SJSA1 (cell line): ENCODE measurements at regions not wholly inside any gene's neighbourhood (a gene's known extent, or its start where the extent isn't known, plus 50 kb on each side); places are given as distances from the start of the nearest gene placed in this dataset.
A peak's percentile ranks its signal among the peaks of the same experiment; 100 is the strongest.

Source experiments
- DNase-seq, 2 experiments: peaks; one replicate each; pipeline ENCODE4 v3.0.0-alpha.2; 2015 to 2020; ENCODE audit warnings: low spot score in 2 of 2, low read depth in 1 of 2
- H3K27ac ChIP-seq: fragments of 250-450 bp; sonication (Bioruptor Pico); 2 replicates; pipeline ENCODE4 v1.5.1; 2020; ENCODE audit warnings: mild to moderate bottlenecking, moderate library complexity
- H3K27me3 ChIP-seq: fragments of 250-450 bp; sonication (Bioruptor Pico); replicated peaks from 2 replicates; pipeline ENCODE4 v1.5.1; 2020; ENCODE audit warnings: mild to moderate bottlenecking, moderate library complexity
- H3K36me3 ChIP-seq: fragments of 250-450 bp; sonication (Bioruptor Pico); 2 replicates; pipeline ENCODE4 v1.5.1; 2020; ENCODE audit warnings: mild to moderate bottlenecking
- H3K4me1 ChIP-seq: fragments of 250-450 bp; sonication (Bioruptor Pico); replicated peaks from 2 replicates; pipeline ENCODE4 v1.6.1; 2021; ENCODE audit warnings: mild to moderate bottlenecking
- H3K4me3 ChIP-seq: fragments of 250-450 bp; sonication (Bioruptor Pico); 2 replicates; pipeline ENCODE4 v1.5.1; 2020; ENCODE audit warnings: mild to moderate bottlenecking
- H3K9me3 ChIP-seq: fragments of 250-450 bp; sonication (Bioruptor Pico); replicated peaks from 2 replicates; pipeline ENCODE4 v1.5.1; 2020; ENCODE audit warnings: mild to moderate bottlenecking

- no peaks in the 10 kb centered on the region for H3K9me3 ChIP-seq
- H3K4me3 ChIP-seq: no peak overlapping the region
- no peak for DNase-seq
- H3K27ac ChIP-seq: no peak overlapping the region
- H3K27me3 ChIP-seq: no peaks in the 10 kb centered on the region
- no peaks in the 10 kb centered on the region for H3K36me3 ChIP-seq
- H3K4me1 ChIP-seq: peaks cover 59% of the 10 kb centered on the region
Measured at GRCh38 chr1:94650301-94650700, 108.7 kb upstream of the F3 start.

DNA sequence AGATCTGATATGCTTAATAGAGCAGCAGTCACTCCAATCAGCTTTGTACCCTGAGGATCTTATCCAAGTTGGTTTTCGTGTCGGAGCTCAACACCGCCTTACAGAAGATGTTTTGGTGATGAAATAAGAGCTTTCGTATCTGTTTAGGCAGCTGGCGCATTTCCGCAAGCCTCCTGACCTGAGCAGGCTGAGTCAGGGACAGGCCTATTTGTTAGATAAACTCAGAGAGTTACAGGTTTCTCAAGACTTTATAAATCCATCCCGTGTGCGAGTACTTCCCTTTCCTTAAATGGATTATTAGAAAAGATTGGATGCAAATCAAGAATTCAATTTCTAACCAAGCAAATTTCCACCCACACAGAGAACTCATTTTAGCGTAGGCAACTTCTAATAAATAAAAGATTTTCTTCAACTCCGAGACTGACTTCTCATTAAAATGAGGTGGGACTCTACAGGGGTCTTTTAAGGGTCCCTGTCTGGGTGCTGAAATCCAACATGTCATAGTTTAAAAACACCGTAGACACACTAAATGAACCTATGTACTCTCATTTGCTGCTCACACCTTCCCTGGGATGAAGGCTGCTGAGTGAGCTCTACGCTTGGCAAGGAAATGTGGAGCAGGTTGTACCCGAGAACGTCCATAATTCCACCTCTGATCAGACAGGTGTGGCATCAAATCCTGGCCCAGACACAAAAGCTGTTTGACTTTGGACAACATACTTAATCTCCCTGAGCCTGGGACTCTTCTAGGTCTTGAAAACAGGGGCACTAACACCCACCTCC lies 106.9 kb upstream of the F3 start:
- Histone ChIP-seq H3K4me3 (no peak overlapping the region), H3K9me3 (no peaks in the 10 kb centered on the region), H3K27me3 (no peaks in the 10 kb centered on the region), H3K27ac (peak overlapping the region; percentile 50), H3K36me3 (no peaks in the 10 kb centered on the region), H3K4me1 (peaks cover 52% of the 10 kb centered on the region)
- peak; percentile 60 to 77 for DNase-seq

GRCh38 chr1:94646786-94647555 lies 105.4 kb upstream of the F3 start:
- Histone ChIP-seq H3K9me3 (no peaks in the 10 kb centered on the region), H3K27ac (peak overlapping the region; percentile 74), H3K27me3 (no peaks in the 10 kb centered on the region), H3K4me1 (peaks cover 44% of the 10 kb centered on the region), H3K4me3 (no peak overlapping the region), H3K36me3 (no peaks in the 10 kb centered on the region)
- DNase-seq: peak in 1 of 2 experiments; percentile 21

DNA sequence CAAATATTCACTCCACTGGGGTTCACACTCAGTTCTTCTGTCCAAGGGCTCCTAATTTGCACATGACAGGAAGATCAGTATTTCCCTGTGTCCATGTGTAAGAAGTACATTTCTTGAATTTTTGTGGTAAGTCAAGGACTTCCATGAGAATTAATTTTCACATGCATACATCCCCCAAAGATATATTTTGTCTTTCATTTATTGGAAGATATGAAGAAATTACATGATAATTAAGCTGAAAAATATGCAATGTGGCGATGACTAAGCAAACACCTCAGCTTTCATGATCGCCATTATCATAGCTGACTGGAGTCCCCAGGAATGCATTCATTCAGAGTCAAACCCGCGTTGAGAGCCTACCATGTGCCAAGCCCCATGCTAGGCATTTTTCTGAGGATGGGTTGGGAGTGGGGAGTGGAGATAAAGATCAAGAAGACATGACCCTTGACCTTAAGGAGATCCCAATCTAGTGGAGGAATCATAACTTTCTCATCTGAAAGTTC lies 104.6 kb upstream of the F3 start:
- no peaks in the 10 kb centered on the region for H3K9me3 ChIP-seq
- peak in 1 of 2 experiments; percentile 69 for DNase-seq
- no peak overlapping the region for H3K4me3 ChIP-seq
- no peaks in the 10 kb centered on the region for H3K27me3 ChIP-seq
- H3K36me3 ChIP-seq: no peaks in the 10 kb centered on the region
- H3K27ac ChIP-seq: peak overlapping the region; percentile 74
- peaks cover 44% of the 10 kb centered on the region for H3K4me1 ChIP-seq

DNA sequence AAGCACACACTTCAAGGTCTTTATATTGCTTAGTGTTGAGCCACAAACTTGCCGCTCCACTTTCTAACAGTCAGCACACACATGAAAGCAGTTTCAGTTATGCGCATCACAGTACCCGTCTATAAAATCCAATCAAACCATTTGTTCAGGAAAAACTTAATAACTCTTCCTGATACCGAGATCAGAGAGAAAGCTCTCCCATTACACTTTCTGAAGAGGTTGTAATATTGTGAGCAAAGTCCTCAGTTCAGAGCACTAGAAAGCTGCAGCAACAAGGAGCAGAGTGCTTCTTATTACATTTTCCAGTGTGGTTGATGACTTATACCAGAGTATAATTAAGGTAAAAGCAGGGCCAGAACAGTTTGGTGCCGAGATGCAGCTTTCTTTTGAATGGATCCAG lies 102.8 kb upstream of the F3 start:
- H3K36me3 ChIP-seq: no peaks in the 10 kb centered on the region
- H3K4me3 ChIP-seq: no peak overlapping the region
- no peaks in the 10 kb centered on the region for H3K27me3 ChIP-seq
- peaks cover 44% of the 10 kb centered on the region for H3K4me1 ChIP-seq
- no peak overlapping the region for H3K27ac ChIP-seq
- DNase-seq: no peak
- no peaks in the 10 kb centered on the region for H3K9me3 ChIP-seq

DNA sequence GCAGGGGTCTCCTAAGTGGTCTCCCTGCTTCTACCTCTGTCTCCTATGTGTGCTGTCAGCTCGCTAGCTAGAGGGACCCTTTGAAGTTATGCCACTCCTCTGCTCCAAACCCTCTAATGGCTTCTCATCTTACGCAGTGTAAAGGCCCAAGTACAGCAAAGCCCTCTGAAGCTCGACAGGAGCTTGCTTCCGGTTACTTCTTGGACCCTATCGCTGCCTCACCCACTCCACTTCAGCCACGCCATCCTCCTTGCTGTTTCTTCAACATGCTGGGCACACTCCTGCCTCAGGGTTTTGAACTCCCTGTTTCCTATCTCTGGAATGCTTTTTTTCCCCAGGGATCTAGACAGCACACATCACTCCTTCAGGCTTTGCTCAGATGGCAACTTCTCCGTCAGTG lies 102.3 kb upstream of the F3 start:
- no peaks in the 10 kb centered on the region for H3K27me3 ChIP-seq
- H3K4me1 ChIP-seq: peaks cover 43% of the 10 kb centered on the region
- no peak for DNase-seq
- H3K27ac ChIP-seq: no peak overlapping the region
- no peaks in the 10 kb centered on the region for H3K36me3 ChIP-seq
- no peaks in the 10 kb centered on the region for H3K9me3 ChIP-seq
- no peak overlapping the region for H3K4me3 ChIP-seq

DNA sequence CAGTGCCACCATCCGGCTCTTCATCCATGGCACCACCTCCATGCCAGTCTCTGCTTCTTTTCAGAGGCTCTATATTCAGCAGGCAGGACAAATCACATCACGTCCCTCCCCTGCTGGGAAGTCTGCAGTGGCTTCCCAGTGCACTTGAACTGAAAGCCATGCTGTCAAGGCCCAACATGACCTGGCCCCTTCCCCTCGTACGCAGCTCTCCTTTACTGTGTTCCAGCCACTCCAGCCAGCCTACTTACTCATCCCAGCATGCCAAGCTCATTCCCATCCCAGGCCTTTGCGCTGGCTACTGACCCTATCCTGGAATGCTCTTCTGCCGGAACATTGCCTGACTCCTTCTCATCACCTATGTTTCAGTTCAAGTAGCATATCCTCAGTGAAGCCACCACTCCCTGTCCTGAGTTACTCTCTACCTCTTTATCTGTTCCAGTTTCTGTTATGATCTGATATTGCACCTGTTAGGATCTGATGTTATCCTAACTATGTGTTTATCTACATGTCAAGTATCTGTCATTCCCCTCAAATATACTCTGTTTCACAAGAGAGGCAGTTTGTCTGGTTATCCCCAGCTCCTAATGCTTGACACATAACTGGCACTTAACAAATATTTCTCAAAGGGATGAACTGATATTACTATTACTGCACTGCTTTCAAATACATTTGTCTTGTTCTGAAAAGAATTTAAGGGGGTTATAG lies 101.2 kb upstream of the F3 start:
- Histone ChIP-seq H3K4me1 (peaks cover 34% of the 10 kb centered on the region), H3K9me3 (no peaks in the 10 kb centered on the region), H3K27ac (no peak overlapping the region), H3K4me3 (no peak overlapping the region), H3K27me3 (no peaks in the 10 kb centered on the region), H3K36me3 (no peaks in the 10 kb centered on the region)
- DNase-seq: no peak

DNA sequence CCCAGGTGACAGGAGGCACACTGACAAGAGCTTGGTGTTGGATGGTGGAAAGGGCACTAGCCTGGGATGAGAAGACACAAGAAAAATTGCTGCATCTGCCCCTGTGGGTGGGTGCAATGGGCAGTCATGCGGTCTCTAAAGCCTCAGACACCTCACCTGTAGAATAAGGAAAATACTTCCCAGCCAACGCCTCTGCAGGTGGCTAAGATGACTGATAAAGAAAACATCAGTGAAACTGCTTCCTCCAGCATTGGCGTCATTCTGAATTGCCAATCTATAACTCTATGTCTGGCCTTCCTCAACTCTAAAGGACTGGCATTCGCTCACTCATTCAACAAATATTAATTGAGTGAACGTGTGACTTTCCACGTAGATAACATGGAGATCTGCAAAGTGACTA lies 100.4 kb upstream of the F3 start:
- no peaks in the 10 kb centered on the region for H3K27me3 ChIP-seq
- no peak overlapping the region for H3K27ac ChIP-seq
- H3K36me3 ChIP-seq: no peaks in the 10 kb centered on the region
- no peak overlapping the region for H3K4me3 ChIP-seq
- no peak for DNase-seq
- H3K9me3 ChIP-seq: no peaks in the 10 kb centered on the region
- peaks cover 26% of the 10 kb centered on the region for H3K4me1 ChIP-seq

- Histone ChIP-seq H3K4me1 (peaks cover 10% of the 10 kb centered on the region), H3K27me3 (no peaks in the 10 kb centered on the region), H3K4me3 (no peak overlapping the region), H3K9me3 (no peaks in the 10 kb centered on the region), H3K27ac (no peak overlapping the region), H3K36me3 (no peaks in the 10 kb centered on the region)
- DNase-seq: no peak
Measured at GRCh38 chr1:94640125-94640524, 98.6 kb upstream of the F3 start.

DNA sequence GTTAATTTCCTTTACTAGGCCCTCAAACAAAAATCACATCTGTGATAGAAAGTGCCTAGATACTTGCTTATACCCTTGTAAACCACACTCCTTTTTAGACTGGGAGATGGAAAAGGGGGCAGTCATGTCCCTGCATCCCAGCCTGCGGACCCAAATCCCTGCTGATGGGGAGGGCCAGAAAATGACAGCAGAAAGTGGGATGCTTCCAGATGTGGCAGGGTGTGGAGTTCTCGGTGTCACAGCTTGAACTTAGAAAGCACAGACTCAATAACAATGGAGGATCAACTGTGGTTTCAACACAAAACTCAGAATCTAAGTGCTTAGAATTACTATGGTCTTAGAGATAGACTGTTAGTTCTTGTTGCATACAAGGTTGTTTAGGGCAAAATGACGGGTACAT lies 95.6 kb upstream of the F3 start:
- no peaks in the 10 kb centered on the region for H3K9me3 ChIP-seq
- peaks cover 21% of the 10 kb centered on the region for H3K4me1 ChIP-seq
- DNase-seq: no peak
- H3K36me3 ChIP-seq: no peaks in the 10 kb centered on the region
- H3K27ac ChIP-seq: no peak overlapping the region
- no peak overlapping the region for H3K4me3 ChIP-seq
- no peaks in the 10 kb centered on the region for H3K27me3 ChIP-seq

DNA sequence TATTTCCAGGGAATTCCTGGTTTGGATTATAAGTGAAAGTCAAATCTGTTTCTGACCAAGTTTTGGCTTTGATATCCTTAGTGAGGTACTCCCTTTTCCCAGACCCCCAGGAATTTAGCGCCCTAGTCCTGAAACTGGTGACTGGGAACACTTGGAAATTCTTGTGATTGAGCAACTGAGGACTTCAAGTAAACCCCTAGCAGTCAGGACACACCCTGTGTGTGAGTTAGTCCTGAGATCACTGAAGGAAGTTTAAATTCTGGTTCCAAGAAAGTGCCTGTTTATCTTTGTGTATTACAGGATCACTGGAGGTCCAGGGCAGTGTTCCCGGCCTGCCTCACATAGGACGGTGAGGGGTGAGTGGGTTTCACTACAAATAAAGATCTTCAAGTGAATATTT lies 95.1 kb upstream of the F3 start:
- Histone ChIP-seq H3K36me3 (no peaks in the 10 kb centered on the region), H3K4me1 (peaks cover 21% of the 10 kb centered on the region), H3K27me3 (no peaks in the 10 kb centered on the region), H3K27ac (no peak overlapping the region), H3K9me3 (no peaks in the 10 kb centered on the region), H3K4me3 (no peak overlapping the region)
- DNase-seq: no peak

GRCh38 chr1:94636100-94636499 lies 94.5 kb upstream of the F3 start:
- H3K4me1 ChIP-seq: peaks cover 21% of the 10 kb centered on the region
- no peak for DNase-seq
- H3K4me3 ChIP-seq: no peak overlapping the region
- no peaks in the 10 kb centered on the region for H3K27me3 ChIP-seq
- H3K9me3 ChIP-seq: no peaks in the 10 kb centered on the region
- no peaks in the 10 kb centered on the region for H3K36me3 ChIP-seq
- H3K27ac ChIP-seq: no peak overlapping the region

- Histone ChIP-seq H3K4me3 (no peak overlapping the region), H3K9me3 (no peaks in the 10 kb centered on the region), H3K27ac (no peak overlapping the region), H3K27me3 (no peaks in the 10 kb centered on the region), H3K36me3 (no peaks in the 10 kb centered on the region), H3K4me1 (peaks cover 21% of the 10 kb centered on the region)
- DNase-seq: no peak
Measured at GRCh38 chr1:94634977-94635416, 93.4 kb upstream of the F3 start.

GRCh38 chr1:94633051-94633450 lies 91.5 kb upstream of the F3 start:
- H3K27ac ChIP-seq: peak overlapping the region; percentile 37
- peak in 1 of 2 experiments; percentile 52 for DNase-seq
- no peak overlapping the region for H3K4me3 ChIP-seq
- H3K27me3 ChIP-seq: no peaks in the 10 kb centered on the region
- no peaks in the 10 kb centered on the region for H3K36me3 ChIP-seq
- no peaks in the 10 kb centered on the region for H3K9me3 ChIP-seq
- H3K4me1 ChIP-seq: peaks cover 21% of the 10 kb centered on the region
